Mucosa of descending colon (tissue), 3 donors: ENCODE measurements at regions not wholly inside any gene's neighbourhood (a gene's known extent, or its start where the extent isn't known, plus 50 kb on each side); places are given as distances from the start of the nearest gene placed in this dataset.

Experiments used
- ATAC-seq: fragments of 200-7000 bp; cut with Tn5 transposase; one replicate; pipeline ENCODE4 v1.9.1; 2020; ENCODE audit warnings: mild to moderate bottlenecking, moderate library complexity
- DNase-seq, 3 donors: peaks; one replicate each; pipeline ENCODE4 v3.0.0-alpha.2; 2020
- H3K36me3 ChIP-seq: fragments of 200-600 bp; one replicate; pipeline ENCODE4 v1.8.0; 2021; ENCODE audit warnings: low read depth, mild to moderate bottlenecking
- H3K4me1 ChIP-seq: fragments of 200-600 bp; one replicate; pipeline ENCODE4 v1.8.0; 2021; ENCODE audit warnings: low read depth, mild to moderate bottlenecking
- H3K4me3 ChIP-seq: fragments of 200-600 bp; one replicate; pipeline ENCODE4 v1.8.0; 2021; ENCODE audit warnings: mild to moderate bottlenecking
- H3K9me3 ChIP-seq: fragments of 200-600 bp; one replicate; pipeline ENCODE4 v1.8.0; 2021; ENCODE audit warnings: mild to moderate bottlenecking
- intact Hi-C, 2 donors: fragments of 100-400 bp; cut with DNase I in 1 of 2; cut with micrococcal nuclease in 1 of 2; formaldehyde crosslinking; loops; one replicate each; pipeline versions ENCODE4 v1.11.0 to v1.11.1; 2022; cut with DNase I, micrococcal nuclease
- TF ChIP-seq, protein P1 (sequence below): fragments of 200-600 bp; IDR thresholded peaks from one replicate; pipeline ENCODE4 v1.8.0; 2022; ENCODE audit warnings: antibody characterized with exemption, mild to moderate bottlenecking
- donor health status: DM: no; HTN: no; CAD: no; lungs with moderate emphysema.
- donor health status: DM: no; HTN: no; CAD: no.
- donor health status: DM: no; HTN: yes; CAD: no.

DNA sequence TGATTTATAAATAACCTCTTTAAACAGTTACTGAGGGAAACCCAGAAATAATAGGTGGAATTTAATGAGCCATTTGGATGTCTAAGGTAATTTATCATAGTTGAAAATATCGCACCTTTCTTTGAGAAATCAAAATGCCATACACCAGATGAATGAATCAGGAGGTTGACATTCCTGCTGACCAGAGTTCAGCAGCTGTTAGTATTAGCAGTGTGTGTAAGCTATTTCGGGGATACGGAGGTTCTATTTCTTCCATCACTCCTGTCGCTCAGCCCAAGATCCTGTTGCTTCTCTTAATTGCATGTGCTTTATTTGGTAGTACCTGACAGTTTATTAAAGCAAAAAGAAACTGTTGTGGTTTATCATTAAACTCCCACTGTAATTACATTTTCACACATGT lies 67.1 kb downstream of the HDGFL1 start:
- H3K4me3 ChIP-seq = no peak overlapping the region
- TF ChIP-seq, protein P1, sequence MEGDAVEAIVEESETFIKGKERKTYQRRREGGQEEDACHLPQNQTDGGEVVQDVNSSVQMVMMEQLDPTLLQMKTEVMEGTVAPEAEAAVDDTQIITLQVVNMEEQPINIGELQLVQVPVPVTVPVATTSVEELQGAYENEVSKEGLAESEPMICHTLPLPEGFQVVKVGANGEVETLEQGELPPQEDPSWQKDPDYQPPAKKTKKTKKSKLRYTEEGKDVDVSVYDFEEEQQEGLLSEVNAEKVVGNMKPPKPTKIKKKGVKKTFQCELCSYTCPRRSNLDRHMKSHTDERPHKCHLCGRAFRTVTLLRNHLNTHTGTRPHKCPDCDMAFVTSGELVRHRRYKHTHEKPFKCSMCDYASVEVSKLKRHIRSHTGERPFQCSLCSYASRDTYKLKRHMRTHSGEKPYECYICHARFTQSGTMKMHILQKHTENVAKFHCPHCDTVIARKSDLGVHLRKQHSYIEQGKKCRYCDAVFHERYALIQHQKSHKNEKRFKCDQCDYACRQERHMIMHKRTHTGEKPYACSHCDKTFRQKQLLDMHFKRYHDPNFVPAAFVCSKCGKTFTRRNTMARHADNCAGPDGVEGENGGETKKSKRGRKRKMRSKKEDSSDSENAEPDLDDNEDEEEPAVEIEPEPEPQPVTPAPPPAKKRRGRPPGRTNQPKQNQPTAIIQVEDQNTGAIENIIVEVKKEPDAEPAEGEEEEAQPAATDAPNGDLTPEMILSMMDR = no peak
- ATAC-seq (no peak), DNase-seq (no peak)
- intact Hi-C loops = no loop called here
- H3K9me3 ChIP-seq = no peaks in the 10 kb centered on the region
- H3K4me1 ChIP-seq = no peaks in the 10 kb centered on the region
- H3K36me3 ChIP-seq = no peaks in the 10 kb centered on the region

DNA sequence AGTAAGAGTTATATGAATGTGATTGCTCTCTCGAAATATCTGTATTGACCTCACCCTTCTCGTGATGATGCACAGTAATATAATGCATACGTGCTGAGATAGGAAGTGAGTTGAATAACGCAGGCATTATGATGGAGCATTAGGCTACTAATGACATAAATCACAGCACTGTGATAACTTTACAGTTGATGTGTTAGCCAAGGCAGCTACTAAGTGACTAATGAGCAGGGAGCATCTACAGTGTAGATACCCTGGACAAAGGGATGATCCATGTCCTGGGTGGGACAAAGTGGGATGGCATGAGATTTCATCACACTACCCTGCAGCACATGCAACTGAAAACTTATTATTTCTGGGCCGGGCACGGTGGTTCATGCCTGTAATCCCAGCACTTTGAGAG lies 68.4 kb downstream of the HDGFL1 start:
- DNase-seq (no peak), ATAC-seq (no peak)
- no peaks in the 10 kb centered on the region for H3K9me3 ChIP-seq
- H3K4me3 ChIP-seq = no peak overlapping the region
- no peaks in the 10 kb centered on the region for H3K36me3 ChIP-seq
- intact Hi-C loops = no loop called here
- TF ChIP-seq, protein P1 = no peak
- no peaks in the 10 kb centered on the region for H3K4me1 ChIP-seq

DNA sequence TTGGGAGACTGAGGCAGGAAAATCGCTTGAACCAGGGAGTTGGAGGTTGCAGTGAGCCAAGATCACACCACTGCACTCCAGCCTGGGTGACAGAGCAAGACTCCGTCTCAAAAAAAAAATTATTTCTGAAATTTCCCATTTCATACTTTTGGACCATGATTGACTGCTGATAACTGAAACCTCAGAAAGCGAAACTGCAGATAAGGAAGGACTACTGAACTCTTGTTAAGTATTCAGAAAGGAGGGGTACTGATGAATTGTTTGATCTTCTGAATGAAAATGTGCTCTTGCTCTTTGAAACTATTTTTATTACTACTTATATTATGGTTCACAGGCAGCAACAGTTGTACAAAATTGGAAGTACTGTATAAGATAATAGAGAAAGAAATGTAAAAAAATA lies 69.0 kb downstream of the HDGFL1 start:
- ATAC-seq (no peak), DNase-seq (no peak)
- no peak overlapping the region for H3K4me3 ChIP-seq
- intact Hi-C loops = no loop called here
- no peaks in the 10 kb centered on the region for H3K4me1 ChIP-seq
- TF ChIP-seq, protein P1 = no peak
- no peaks in the 10 kb centered on the region for H3K9me3 ChIP-seq
- no peaks in the 10 kb centered on the region for H3K36me3 ChIP-seq

DNA sequence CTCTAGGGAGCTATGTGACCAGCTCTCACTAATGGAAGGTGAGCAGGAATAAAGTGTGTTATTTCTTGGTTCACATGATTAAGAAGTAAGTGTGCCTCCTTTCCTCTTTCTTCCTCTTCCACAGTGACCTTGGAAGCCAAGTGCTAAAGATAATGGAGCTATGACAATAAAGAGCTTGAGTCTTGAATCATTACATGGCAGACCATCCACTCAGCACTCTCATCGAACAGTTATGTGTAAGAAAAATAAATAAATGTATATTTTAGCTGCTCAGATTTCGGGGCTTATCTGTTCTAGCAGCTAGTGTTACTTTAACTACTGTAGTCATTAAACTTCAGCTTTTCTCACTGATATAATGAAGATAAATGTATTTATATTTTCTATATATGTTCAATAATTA lies 72.9 kb downstream of the HDGFL1 start:
- Histone ChIP-seq H3K36me3 (no peaks in the 10 kb centered on the region), H3K9me3 (no peaks in the 10 kb centered on the region), H3K4me1 (no peaks in the 10 kb centered on the region), H3K4me3 (no peak overlapping the region)
- TF ChIP-seq, protein P1 = no peak
- intact Hi-C loops = no loop called here
- DNase-seq (no peak), ATAC-seq (no peak)

DNA sequence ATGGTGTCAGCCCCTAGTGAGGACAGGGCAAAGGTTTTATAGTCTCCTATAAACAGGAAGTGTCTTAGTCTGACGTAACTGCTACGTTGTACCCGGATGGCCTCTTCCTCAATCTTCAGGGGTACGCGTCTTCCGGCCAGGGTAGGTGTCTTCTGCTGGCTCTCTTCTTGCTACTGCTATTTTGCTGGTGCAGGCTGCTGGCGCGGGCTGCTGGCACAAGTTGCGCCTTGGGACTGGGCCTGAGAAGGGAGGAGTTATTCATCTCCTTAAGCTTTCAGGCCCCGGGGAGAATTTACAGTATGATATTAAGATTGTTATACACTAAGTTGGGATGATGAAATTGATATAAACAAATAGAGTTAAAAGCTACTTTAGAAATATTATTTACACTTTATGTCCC lies 74.4 kb downstream of the HDGFL1 start:
- ATAC-seq (no peak), DNase-seq (peak in 1 of 3 donors; percentile 26)
- no peak overlapping the region for H3K4me3 ChIP-seq
- TF ChIP-seq, protein P1 = no peak
- H3K9me3 ChIP-seq = no peaks in the 10 kb centered on the region
- intact Hi-C loops = no loop called here
- H3K4me1 ChIP-seq = no peaks in the 10 kb centered on the region
- H3K36me3 ChIP-seq = no peaks in the 10 kb centered on the region

DNA sequence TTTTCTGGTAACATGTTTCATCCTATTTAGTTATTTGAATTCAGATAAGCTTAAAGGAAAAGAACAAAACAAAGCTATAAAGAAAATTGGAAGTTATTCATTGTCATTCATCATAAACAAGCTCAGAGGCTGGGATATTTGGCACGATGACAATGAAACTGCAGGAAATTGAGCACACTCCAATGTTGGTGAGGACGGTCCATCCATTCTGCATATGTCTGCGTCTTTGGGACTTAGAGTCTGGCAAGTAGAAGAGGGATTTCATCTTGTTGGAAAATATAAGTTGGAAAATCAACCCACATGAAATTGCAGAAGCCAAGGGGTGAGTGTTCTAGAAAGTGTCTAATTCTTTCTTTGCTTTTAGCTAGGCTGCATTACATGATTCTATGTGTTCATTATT lies 78.4 kb downstream of the HDGFL1 start:
- no peaks in the 10 kb centered on the region for H3K4me1 ChIP-seq
- H3K36me3 ChIP-seq = no peaks in the 10 kb centered on the region
- H3K4me3 ChIP-seq = no peak overlapping the region
- intact Hi-C loops = no loop called here
- DNase-seq = no peak
- TF ChIP-seq, protein P1 = no peak
- H3K9me3 ChIP-seq = no peaks in the 10 kb centered on the region
- ATAC-seq = no peak
